Islet of Langerhans (tissue), 1 donor: ENCODE measurements at regions not wholly inside any gene's neighbourhood (a gene's known extent, or its start where the extent isn't known, plus 50 kb on each side); places are given as distances from the start of the nearest gene placed in this dataset.
"Not testable (repeated sequence)": the region's sequence is repeated elsewhere in the genome, so short reads cannot be mapped to it uniquely, and the experiment has no call there.

Experiments used
- FAIRE-seq: peaks from one replicate; lab custom pipeline; 2011; peaks lifted over from hg19 to GRCh38; lab: Jason Lieb, UNC

- no peak for FAIRE-seq
Measured at GRCh38 chr5:130836729-130837649, 328.1 kb downstream of the HINT1 start.

- FAIRE-seq, result not testable (repeated sequence)
Measured at GRCh38 chr5:130817598-130818384, 347.3 kb downstream of the HINT1 start.

GRCh38 chr5:130815246-130815645 is 349.8 kb downstream of the HINT1 start:
- FAIRE-seq, result no peak

- no peak for FAIRE-seq
Measured at GRCh38 chr5:130808691-130809090, 356.4 kb downstream of the HINT1 start.

GRCh38 chr5:130805648-130806047 is 359.4 kb downstream of the HINT1 start:
- no peak for FAIRE-seq

- no peak for FAIRE-seq
Measured at GRCh38 chr5:130805036-130805435, 360.0 kb downstream of the HINT1 start.

GRCh38 chr5:130801963-130802362 is 363.1 kb downstream of the HINT1 start:
- FAIRE-seq, result no peak

GRCh38 chr5:130799015-130799414 is 366.0 kb downstream of the HINT1 start:
- no peak for FAIRE-seq

- FAIRE-seq, result no peak
Measured at GRCh38 chr5:130797303-130797702, 367.8 kb downstream of the HINT1 start.

- no peak for FAIRE-seq
Measured at GRCh38 chr5:130796902-130797301, 368.2 kb downstream of the HINT1 start.

GRCh38 chr5:130796032-130796431 is 369.0 kb downstream of the HINT1 start:
- no peak for FAIRE-seq

GRCh38 chr5:130795037-130795436 is 370.0 kb downstream of the HINT1 start:
- no peak for FAIRE-seq

GRCh38 chr5:130777794-130778193 is 387.3 kb downstream of the HINT1 start:
- FAIRE-seq, result no peak

- FAIRE-seq, result no peak
Measured at GRCh38 chr5:130773813-130774212, 391.2 kb downstream of the HINT1 start.

- no peak for FAIRE-seq
Measured at GRCh38 chr5:130762031-130762430, 403.0 kb downstream of the HINT1 start.

- no peak for FAIRE-seq
Measured at GRCh38 chr5:130759061-130759460, 406.0 kb downstream of the HINT1 start.

GRCh38 chr5:130747556-130747955 is 417.5 kb downstream of the HINT1 start:
- FAIRE-seq, result no peak

GRCh38 chr5:130746641-130747040 is 418.4 kb downstream of the HINT1 start:
- not testable (repeated sequence) for FAIRE-seq

GRCh38 chr5:130743092-130743491 is 422.0 kb downstream of the HINT1 start:
- no peak for FAIRE-seq

GRCh38 chr5:130740047-130740569 is 424.9 kb downstream of the HINT1 start:
- FAIRE-seq, result no peak

GRCh38 chr5:130731839-130732238 is 433.2 kb downstream of the HINT1 start:
- FAIRE-seq, result no peak

GRCh38 chr5:130729541-130729940 is 435.5 kb downstream of the HINT1 start:
- FAIRE-seq, result no peak

GRCh38 chr5:130727830-130728229 is 437.2 kb downstream of the HINT1 start:
- FAIRE-seq, result no peak
